Stimulated activated naive CD8-positive, alpha-beta T cell treated with anti-CD3 and anti-CD28 coated beads, Interleukin-15, Interleukin-2, amounts not matched to agents 100 ng/mL and 50 ng/mL, for 24 hours (primary cell): ENCODE measurements at regions not wholly inside any gene's neighbourhood (a gene's known extent, or its start where the extent isn't known, plus 50 kb on each side); places are given as distances from the start of the nearest gene placed in this dataset.

Source experiments
- H3K27ac Mint-ChIP-seq: one replicate; pipeline ENCODE4 v1.8.0; 2021; ENCODE audit warnings: mild to moderate bottlenecking, mixed read lengths
- H3K27me3 Mint-ChIP-seq: one replicate; pipeline ENCODE4 v1.8.0; 2021; ENCODE audit warnings: mixed read lengths
- H3K36me3 Mint-ChIP-seq: one replicate; pipeline ENCODE4 v1.8.0; 2021; ENCODE audit warnings: low read depth, mixed read lengths
- H3K4me1 Mint-ChIP-seq: one replicate; pipeline ENCODE4 v1.8.0; 2021; ENCODE audit warnings: low read depth, mixed read lengths
- H3K4me3 Mint-ChIP-seq: one replicate; pipeline ENCODE4 v1.8.0; 2021; ENCODE audit warnings: mild to moderate bottlenecking, mixed read lengths
- H3K9me3 Mint-ChIP-seq: one replicate; pipeline ENCODE4 v1.8.0; 2021; ENCODE audit warnings: mixed read lengths

DNA sequence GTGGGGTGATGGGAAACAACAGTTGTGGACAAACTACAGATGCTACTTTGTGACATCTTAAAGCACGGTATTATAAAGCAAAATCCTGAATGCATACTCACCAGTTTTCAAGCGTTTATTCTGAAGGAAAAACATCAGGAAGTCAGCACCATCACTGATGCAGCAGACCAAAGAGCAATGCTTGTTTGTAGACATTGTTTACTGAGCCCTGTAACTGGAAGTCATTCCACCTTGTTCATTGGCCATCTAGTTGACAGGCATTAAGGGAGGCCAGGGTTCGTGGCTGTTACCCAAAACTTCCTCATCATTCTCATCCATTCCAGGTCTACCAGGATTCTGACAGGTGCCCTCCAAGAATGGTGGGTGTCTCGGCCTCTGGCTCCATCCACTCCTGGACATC is 55.3 kb upstream of the FAM204A start:
- Mint-ChIP-seq H3K9me3 (no peaks in the 10 kb centered on the region), H3K4me3 (no peak overlapping the region), H3K36me3 (no peaks in the 10 kb centered on the region), H3K4me1 (peaks cover 3% of the 10 kb centered on the region), H3K27me3 (peaks cover 7% of the 10 kb centered on the region), H3K27ac (no peak overlapping the region)

- no peaks in the 10 kb centered on the region for H3K9me3 Mint-ChIP-seq
- peaks cover 14% of the 10 kb centered on the region for H3K27me3 Mint-ChIP-seq
- no peak overlapping the region for H3K27ac Mint-ChIP-seq
- H3K4me1 Mint-ChIP-seq = peaks cover 3% of the 10 kb centered on the region
- no peak overlapping the region for H3K4me3 Mint-ChIP-seq
- H3K36me3 Mint-ChIP-seq = no peaks in the 10 kb centered on the region
Observed at GRCh38 chr10:118395947-118396346, 53.8 kb upstream of the FAM204A start.

GRCh38 chr10:118394301-118395200 is 52.4 kb upstream of the FAM204A start:
- Mint-ChIP-seq H3K27me3 (peaks cover 21% of the 10 kb centered on the region), H3K4me1 (peaks cover 3% of the 10 kb centered on the region), H3K9me3 (no peaks in the 10 kb centered on the region), H3K4me3 (no peak overlapping the region), H3K36me3 (no peaks in the 10 kb centered on the region), H3K27ac (no peak overlapping the region)

DNA sequence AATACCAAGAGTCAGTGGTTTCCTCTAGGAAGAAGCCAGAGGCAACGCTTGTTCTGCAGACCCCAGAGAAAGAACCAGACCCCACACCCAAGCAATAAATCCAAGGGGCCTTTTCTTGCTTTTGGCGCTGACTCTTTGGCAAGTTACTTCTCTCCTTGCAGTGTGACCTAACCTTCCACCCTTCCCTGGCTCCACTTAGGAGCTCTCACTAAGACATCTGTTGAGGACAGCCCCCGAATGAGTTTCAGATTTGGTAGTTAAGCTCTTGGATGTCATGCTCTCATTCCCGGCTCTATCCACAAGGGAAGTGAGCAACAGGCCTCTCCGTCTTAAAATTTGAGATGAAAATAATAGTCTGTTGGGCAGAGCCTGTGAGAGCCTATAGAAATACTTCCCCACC is 50.6 kb upstream of the FAM204A start:
- Mint-ChIP-seq H3K36me3 (no peaks in the 10 kb centered on the region), H3K4me3 (no peak overlapping the region)

More for the DNA sequence above, 50.6 kb upstream of the FAM204A start:
- Mint-ChIP-seq H3K9me3 (no peaks in the 10 kb centered on the region), H3K4me1 (peaks cover 3% of the 10 kb centered on the region), H3K27me3 (peaks cover 28% of the 10 kb centered on the region), H3K27ac (no peak overlapping the region)
